Fibroblast of lung (primary cell): ENCODE measurements at regions not wholly inside any gene's neighbourhood (a gene's known extent, or its start where the extent isn't known, plus 50 kb on each side); places are given as distances from the start of the nearest gene placed in this dataset.

ENCODE experiments used
- DNase-seq, 2 donors: peaks; one replicate each; pipeline versions ENCODE4 v3.0.0 to v3.0.0-alpha.2; 2010; ENCODE audit warnings: low read depth in 2 of 2
- H2AFZ ChIP-seq: 2 replicates; pipeline ENCODE4 v1.5.1; 2012; ENCODE audit warnings: low read length, control low read depth, inconsistent platforms
- H3K27ac ChIP-seq: 2 replicates; pipeline ENCODE4 v1.5.1; 2011; ENCODE audit warnings: low read length, control low read depth; ENCODE audit not compliant: insufficient read depth
- H3K27me3 ChIP-seq: 2 replicates; pipeline ENCODE4 v1.5.1; 2011; ENCODE audit warnings: mild to moderate bottlenecking, low read length; ENCODE audit not compliant: control insufficient read depth, insufficient read depth
- H3K36me3 ChIP-seq: 2 replicates; pipeline ENCODE4 v1.5.1; 2011; ENCODE audit warnings: low read length; ENCODE audit not compliant: control insufficient read depth, insufficient read depth
- H3K4me1 ChIP-seq: 2 replicates; pipeline ENCODE4 v1.5.1; 2011; ENCODE audit warnings: low read length; ENCODE audit not compliant: control insufficient read depth, insufficient read depth; ENCODE audit errors: extremely low read depth
- H3K4me2 ChIP-seq: 2 replicates; pipeline ENCODE4 v1.5.1; 2011; ENCODE audit warnings: low read length, control low read depth; ENCODE audit not compliant: insufficient read depth; ENCODE audit errors: extremely low read depth
- H3K4me3 ChIP-seq, 4 experiments: fragments of 200-600 bp in 1 of 4; sonication (generic) in 1 of 4; replicated peaks in 1 of 4; 2 replicates each; pipeline ENCODE4 v1.5.1; 2011 to 2016; ENCODE audit warnings: low read length in 4 of 4, low read depth in 3 of 4, mild to moderate bottlenecking in 3 of 4, control low read depth in 2 of 4, inconsistent platforms in 1 of 4, mixed read lengths in 1 of 4; ENCODE audit not compliant: insufficient read depth in 1 of 4; ENCODE audit errors: control extremely low read depth in 1 of 4
- H3K79me2 ChIP-seq: 2 replicates; pipeline ENCODE4 v1.5.1; 2012; ENCODE audit warnings: mild to moderate bottlenecking, low read length, inconsistent platforms; ENCODE audit not compliant: control insufficient read depth, insufficient read depth
- H3K9ac ChIP-seq: 2 replicates; pipeline ENCODE4 v1.5.1; 2011; ENCODE audit warnings: mild to moderate bottlenecking, low read length, control low read depth; ENCODE audit not compliant: insufficient read depth
- H3K9me3 ChIP-seq: 2 replicates; pipeline ENCODE4 v1.5.1; 2012; ENCODE audit warnings: low read depth, low read length; ENCODE audit not compliant: control insufficient read depth, insufficient read depth
- H4K20me1 ChIP-seq: 2 replicates; pipeline ENCODE4 v1.5.1; 2011; ENCODE audit warnings: low read length; ENCODE audit not compliant: control insufficient read depth, insufficient read depth; ENCODE audit errors: extremely low read depth
- EZH2 ChIP-seq: IDR thresholded peaks from 2 replicates; pipeline ENCODE4 v1.5.1; 2012; ENCODE audit warnings: low read length, control low read depth, mild to moderate bottlenecking; ENCODE audit errors: missing control alignments
- TF ChIP-seq, protein P1 (sequence below), 2 donors: IDR thresholded peaks in 1 of 2; conservative IDR thresholded peaks in 1 of 2; 1 replicate in 1 of 2; 2 replicates in 1 of 2; pipeline ENCODE4 v1.5.1; 2011 to 2012; ENCODE audit warnings: low read length in 2 of 2, control low read depth in 1 of 2, inconsistent platforms in 1 of 2, low read depth in 1 of 2, mild to moderate bottlenecking in 1 of 2

DNA sequence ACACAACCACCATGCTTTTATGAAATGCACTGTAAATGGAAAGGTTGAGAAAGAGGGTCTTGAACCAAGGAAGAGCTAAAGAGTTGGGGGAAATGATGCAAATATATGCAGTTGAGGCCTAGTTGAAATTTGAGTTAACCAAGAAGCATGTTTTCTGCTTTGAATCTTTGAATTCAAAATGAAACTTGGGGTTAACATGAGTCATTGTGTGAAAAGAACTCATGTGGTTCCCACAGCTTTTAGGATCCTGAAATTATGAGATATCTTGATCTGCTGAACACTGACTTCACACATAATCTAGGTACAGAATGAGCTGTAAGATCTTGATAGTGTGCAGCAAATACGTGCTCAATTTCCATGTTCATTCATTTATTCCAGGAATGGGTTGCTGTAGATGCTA is 422.9 kb upstream of the TRIB2 start:
- Histone ChIP-seq H4K20me1 (no peaks in the 10 kb centered on the region), H3K4me2 (no peak overlapping the region), H2AFZ (no peak overlapping the region), H3K9me3 (no peaks in the 10 kb centered on the region), H3K27ac (no peak overlapping the region), H3K9ac (no peak overlapping the region), H3K79me2 (no peaks in the 10 kb centered on the region), H3K36me3 (no peaks in the 10 kb centered on the region), H3K4me3 (no peak overlapping the region), H3K4me1 (no peaks in the 10 kb centered on the region), H3K27me3 (no peaks in the 10 kb centered on the region)
- no peak for TF ChIP-seq EZH2
- TF ChIP-seq, protein P1, sequence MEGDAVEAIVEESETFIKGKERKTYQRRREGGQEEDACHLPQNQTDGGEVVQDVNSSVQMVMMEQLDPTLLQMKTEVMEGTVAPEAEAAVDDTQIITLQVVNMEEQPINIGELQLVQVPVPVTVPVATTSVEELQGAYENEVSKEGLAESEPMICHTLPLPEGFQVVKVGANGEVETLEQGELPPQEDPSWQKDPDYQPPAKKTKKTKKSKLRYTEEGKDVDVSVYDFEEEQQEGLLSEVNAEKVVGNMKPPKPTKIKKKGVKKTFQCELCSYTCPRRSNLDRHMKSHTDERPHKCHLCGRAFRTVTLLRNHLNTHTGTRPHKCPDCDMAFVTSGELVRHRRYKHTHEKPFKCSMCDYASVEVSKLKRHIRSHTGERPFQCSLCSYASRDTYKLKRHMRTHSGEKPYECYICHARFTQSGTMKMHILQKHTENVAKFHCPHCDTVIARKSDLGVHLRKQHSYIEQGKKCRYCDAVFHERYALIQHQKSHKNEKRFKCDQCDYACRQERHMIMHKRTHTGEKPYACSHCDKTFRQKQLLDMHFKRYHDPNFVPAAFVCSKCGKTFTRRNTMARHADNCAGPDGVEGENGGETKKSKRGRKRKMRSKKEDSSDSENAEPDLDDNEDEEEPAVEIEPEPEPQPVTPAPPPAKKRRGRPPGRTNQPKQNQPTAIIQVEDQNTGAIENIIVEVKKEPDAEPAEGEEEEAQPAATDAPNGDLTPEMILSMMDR (conservative IDR thresholded peaks at IDR 0.05 in 1 of 2, IDR thresholded peaks at IDR 0.05 in 1 of 2; ENCODE audit: low read depth in 1 of 2, low read length in 2 of 2), result no peak
- DNase-seq, result peak in 1 of 2 donors; percentile 23

DNA sequence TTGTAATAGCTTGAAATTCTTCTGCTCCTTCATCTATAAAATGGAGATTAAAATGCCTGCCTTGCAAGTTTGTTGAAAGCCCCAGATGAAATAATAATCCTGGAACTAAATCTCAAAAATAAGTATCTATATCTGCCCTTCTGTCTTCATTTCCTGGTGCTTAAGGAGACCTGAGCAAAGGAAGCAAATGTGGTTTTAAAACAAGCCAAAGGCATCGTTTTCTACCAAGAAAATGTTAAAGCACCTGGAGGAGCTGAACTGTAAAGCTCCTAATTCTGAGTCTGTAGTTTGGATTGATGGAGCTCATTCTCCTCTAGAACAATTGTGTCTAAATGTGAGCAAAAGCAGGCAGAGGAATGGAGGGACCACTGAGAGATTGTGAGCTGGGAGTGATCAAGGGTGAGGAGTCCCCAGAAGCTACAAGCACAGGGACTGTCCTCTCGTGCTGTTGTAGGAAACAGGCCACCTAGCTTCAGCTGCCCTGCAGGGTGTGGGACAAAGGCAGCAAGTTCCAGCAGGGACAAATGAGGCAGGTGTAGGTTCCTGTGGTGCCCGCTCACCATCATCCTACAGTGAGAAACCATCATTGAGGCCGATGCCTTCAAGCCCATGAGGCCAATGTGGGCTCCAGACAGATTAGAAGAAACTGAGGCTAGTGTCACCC is 420.7 kb upstream of the TRIB2 start:
- H4K20me1 ChIP-seq, result no peaks in the 10 kb centered on the region
- no peak overlapping the region for H3K4me3 ChIP-seq
- no peaks in the 10 kb centered on the region for H3K9me3 ChIP-seq
- no peaks in the 10 kb centered on the region for H3K4me1 ChIP-seq
- no peak overlapping the region for H3K9ac ChIP-seq
- H3K79me2 ChIP-seq, result no peaks in the 10 kb centered on the region
- H2AFZ ChIP-seq, result no peak overlapping the region
- no peak for DNase-seq
- TF ChIP-seq, protein P1 (conservative IDR thresholded peaks at IDR 0.05 in 1 of 2, IDR thresholded peaks at IDR 0.05 in 1 of 2; ENCODE audit: low read depth in 1 of 2, low read length in 2 of 2), result no peak
- no peak for TF ChIP-seq EZH2
- no peaks in the 10 kb centered on the region for H3K27me3 ChIP-seq
- H3K36me3 ChIP-seq, result no peaks in the 10 kb centered on the region
- no peak overlapping the region for H3K4me2 ChIP-seq
- no peak overlapping the region for H3K27ac ChIP-seq

DNA sequence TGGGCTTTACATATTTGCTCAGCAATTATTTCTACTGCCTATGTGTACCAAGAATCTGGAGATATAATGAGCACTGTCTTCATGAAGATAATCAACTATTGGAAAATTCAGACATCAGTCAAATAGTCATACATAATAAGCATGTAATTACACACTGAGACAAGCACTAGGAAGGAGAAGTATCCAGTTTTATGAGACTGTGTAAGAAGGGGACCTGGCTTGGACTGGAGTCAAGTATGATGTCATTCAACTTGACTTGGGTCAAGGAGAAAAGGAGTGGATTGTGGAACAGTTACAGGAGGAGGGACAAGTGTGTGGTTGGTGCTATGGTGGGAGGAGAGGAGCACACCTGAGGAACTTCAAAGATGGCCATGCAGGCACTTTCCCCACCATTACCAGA is 419.8 kb upstream of the TRIB2 start:
- no peak overlapping the region for H2AFZ ChIP-seq
- no peaks in the 10 kb centered on the region for H3K36me3 ChIP-seq
- no peak overlapping the region for H3K4me3 ChIP-seq
- H3K9me3 ChIP-seq, result no peaks in the 10 kb centered on the region
- no peaks in the 10 kb centered on the region for H3K4me1 ChIP-seq
- no peak for TF ChIP-seq EZH2
- TF ChIP-seq, protein P1 (conservative IDR thresholded peaks at IDR 0.05 in 1 of 2, IDR thresholded peaks at IDR 0.05 in 1 of 2; ENCODE audit: low read depth in 1 of 2, low read length in 2 of 2), result no peak
- H3K4me2 ChIP-seq, result no peak overlapping the region
- no peaks in the 10 kb centered on the region for H3K27me3 ChIP-seq
- H3K27ac ChIP-seq, result no peak overlapping the region
- H4K20me1 ChIP-seq, result no peaks in the 10 kb centered on the region
- no peaks in the 10 kb centered on the region for H3K79me2 ChIP-seq
- H3K9ac ChIP-seq, result no peak overlapping the region
- DNase-seq, result no peak
